Astrocyte (in vitro differentiated cells and primary cell): ENCODE measurements at regions not wholly inside any gene's neighbourhood (a gene's known extent, or its start where the extent isn't known, plus 50 kb on each side); places are given as distances from the start of the nearest gene placed in this dataset.

ENCODE experiments used
- CTCF ChIP-seq: IDR thresholded peaks from 2 replicates; pipeline ENCODE4 v1.5.1; 2011; ENCODE audit warnings: low read depth, mild to moderate bottlenecking, inconsistent platforms, low read length, moderate library complexity; ENCODE audit not compliant: insufficient read depth
- EZH2 ChIP-seq: IDR thresholded peaks from 2 replicates; pipeline ENCODE4 v1.6.1; 2012; ENCODE audit warnings: mild to moderate bottlenecking, low read length, inconsistent platforms; ENCODE audit not compliant: insufficient read depth

- TF ChIP-seq EZH2 = no peak
- no peak for TF ChIP-seq CTCF
Observed at GRCh38 chr1:219732814-219733491, 120.0 kb upstream of the ZC3H11B start.
